WERI-Rb-1 (cell line): ENCODE measurements at regions not wholly inside any gene's neighbourhood (a gene's known extent, or its start where the extent isn't known, plus 50 kb on each side); places are given as distances from the start of the nearest gene placed in this dataset.

ENCODE experiments used
- DNase-seq: peaks from one replicate; pipeline ENCODE4 v3.0.0-alpha.2; 2020
- H3K27ac ChIP-seq: fragments of 250-450 bp; sonication (Bioruptor Pico); 2 replicates; pipeline ENCODE4 v1.5.1; 2020; ENCODE audit warnings: mild to moderate bottlenecking, moderate library complexity
- H3K27me3 ChIP-seq: fragments of 250-450 bp; sonication (Bioruptor Pico); 2 replicates; pipeline ENCODE4 v1.5.1; 2021; ENCODE audit warnings: mild to moderate bottlenecking, low read depth, moderate library complexity; ENCODE audit not compliant: insufficient read depth, severe bottlenecking
- H3K36me3 ChIP-seq: fragments of 250-450 bp; sonication (Bioruptor Pico); 2 replicates; pipeline ENCODE4 v1.5.1; 2020; ENCODE audit warnings: mild to moderate bottlenecking, moderate library complexity
- H3K4me3 ChIP-seq: 2 replicates; pipeline ENCODE4 v1.5.1; 2011; ENCODE audit warnings: low read depth, mild to moderate bottlenecking, control low read depth, low read length
- H3K9me3 ChIP-seq: fragments of 250-450 bp; sonication (Bioruptor Pico); 2 replicates; pipeline ENCODE4 v1.5.1; 2021; ENCODE audit warnings: mild to moderate bottlenecking, moderate library complexity; ENCODE audit not compliant: severe bottlenecking
- TF ChIP-seq, protein P1 (sequence below): IDR thresholded peaks from 2 replicates; pipeline ENCODE4 v1.5.1; 2011; ENCODE audit warnings: low read depth, mild to moderate bottlenecking, control low read depth, inconsistent platforms, low read length

DNA sequence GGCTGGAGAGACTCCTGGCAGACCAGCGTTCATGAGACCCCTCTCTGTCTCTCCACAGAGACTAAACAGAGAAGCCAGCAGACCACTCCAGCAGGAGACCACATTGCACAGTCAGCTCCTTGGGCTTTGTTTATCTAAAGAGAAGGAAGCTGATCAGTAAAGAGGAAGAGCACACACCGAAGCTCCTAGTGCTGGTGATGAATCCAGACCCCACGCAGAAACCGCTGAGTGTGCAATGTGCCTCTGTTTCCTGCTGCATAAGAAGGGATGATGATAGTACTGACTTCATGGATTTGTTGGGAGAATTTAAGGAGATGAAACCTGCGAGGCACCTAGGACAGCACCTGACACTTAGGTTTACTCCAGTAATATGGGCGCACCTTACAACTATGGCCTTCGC is 544.1 kb upstream of the ID2 start:
- Histone ChIP-seq H3K36me3 (no peaks in the 10 kb centered on the region), H3K27ac (no peak overlapping the region), H3K4me3 (no peak overlapping the region), H3K27me3 (no peaks in the 10 kb centered on the region), H3K9me3 (peaks cover 2% of the 10 kb centered on the region)
- no peak for DNase-seq
- TF ChIP-seq, protein P1, sequence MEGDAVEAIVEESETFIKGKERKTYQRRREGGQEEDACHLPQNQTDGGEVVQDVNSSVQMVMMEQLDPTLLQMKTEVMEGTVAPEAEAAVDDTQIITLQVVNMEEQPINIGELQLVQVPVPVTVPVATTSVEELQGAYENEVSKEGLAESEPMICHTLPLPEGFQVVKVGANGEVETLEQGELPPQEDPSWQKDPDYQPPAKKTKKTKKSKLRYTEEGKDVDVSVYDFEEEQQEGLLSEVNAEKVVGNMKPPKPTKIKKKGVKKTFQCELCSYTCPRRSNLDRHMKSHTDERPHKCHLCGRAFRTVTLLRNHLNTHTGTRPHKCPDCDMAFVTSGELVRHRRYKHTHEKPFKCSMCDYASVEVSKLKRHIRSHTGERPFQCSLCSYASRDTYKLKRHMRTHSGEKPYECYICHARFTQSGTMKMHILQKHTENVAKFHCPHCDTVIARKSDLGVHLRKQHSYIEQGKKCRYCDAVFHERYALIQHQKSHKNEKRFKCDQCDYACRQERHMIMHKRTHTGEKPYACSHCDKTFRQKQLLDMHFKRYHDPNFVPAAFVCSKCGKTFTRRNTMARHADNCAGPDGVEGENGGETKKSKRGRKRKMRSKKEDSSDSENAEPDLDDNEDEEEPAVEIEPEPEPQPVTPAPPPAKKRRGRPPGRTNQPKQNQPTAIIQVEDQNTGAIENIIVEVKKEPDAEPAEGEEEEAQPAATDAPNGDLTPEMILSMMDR = no peak

DNA sequence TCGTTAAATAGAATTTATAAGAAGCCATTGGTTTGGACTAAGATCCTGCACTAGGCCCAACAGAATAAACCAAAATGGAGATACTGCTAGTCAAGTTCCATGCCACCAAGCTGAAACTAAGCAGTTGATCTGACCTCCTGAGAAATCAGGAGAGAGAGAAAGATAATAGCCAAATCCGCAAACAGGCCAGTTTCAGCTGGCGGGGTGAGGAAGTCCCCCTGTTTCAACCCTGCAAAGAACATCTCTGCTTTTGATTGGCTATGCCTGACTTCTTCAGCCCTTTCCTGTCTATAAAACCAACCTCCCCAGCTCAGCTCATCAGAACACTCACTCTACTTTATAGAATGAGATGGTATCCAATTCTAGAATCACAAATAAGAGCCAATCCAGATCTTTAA is 543.3 kb upstream of the ID2 start:
- DNase-seq = no peak
- H3K27ac ChIP-seq = no peak overlapping the region
- H3K9me3 ChIP-seq = peaks cover 2% of the 10 kb centered on the region
- no peaks in the 10 kb centered on the region for H3K36me3 ChIP-seq
- H3K27me3 ChIP-seq = no peaks in the 10 kb centered on the region
- no peak overlapping the region for H3K4me3 ChIP-seq
- TF ChIP-seq, protein P1 = no peak

DNA sequence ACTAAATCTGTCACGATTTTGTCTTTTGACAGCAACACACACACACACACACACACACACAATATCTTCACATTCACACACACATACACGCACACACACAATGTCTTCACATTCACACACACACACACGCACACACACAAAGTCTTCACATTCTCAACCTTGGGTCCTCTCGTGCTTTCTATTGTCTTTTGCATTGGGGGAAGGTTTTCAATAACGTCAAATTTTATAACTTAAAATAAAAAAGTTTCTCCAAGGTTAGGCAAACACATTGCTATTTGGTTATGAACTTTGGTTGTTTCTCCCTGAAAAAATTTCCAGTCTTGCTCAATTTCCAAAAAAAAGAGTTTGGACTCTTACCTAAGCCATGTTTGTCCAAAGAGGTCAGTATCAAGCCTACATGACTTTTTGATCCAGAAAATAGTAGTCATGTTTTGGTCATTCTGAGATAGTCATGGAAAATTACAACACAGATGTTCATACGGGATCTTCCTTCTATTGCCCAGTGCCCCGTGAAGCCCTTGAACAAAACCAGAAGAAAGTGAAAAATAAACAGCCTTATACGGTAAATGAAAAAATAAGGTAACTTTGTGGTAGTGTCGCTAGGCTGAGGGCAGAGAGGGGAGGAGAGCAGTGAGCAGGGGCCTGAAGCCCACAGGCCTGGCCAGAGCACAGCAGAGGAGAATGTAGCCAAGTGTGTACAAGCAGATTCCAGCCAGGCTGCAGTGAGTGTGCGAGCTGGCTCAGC is 542.8 kb upstream of the ID2 start:
- H3K4me3 ChIP-seq = no peak overlapping the region
- no peaks in the 10 kb centered on the region for H3K36me3 ChIP-seq
- no peak for DNase-seq
- H3K27me3 ChIP-seq = no peaks in the 10 kb centered on the region
- TF ChIP-seq, protein P1 = no peak
- peaks cover 2% of the 10 kb centered on the region for H3K9me3 ChIP-seq
- H3K27ac ChIP-seq = no peak overlapping the region

GRCh38 chr2:8139668-8140200 is 542.1 kb upstream of the ID2 start:
- Histone ChIP-seq H3K36me3 (no peaks in the 10 kb centered on the region), H3K4me3 (no peak overlapping the region), H3K27me3 (no peaks in the 10 kb centered on the region), H3K27ac (no peak overlapping the region), H3K9me3 (peaks cover 2% of the 10 kb centered on the region)
- DNase-seq = no peak
- TF ChIP-seq, protein P1 = no peak

- Histone ChIP-seq H3K36me3 (no peaks in the 10 kb centered on the region), H3K27ac (no peak overlapping the region), H3K27me3 (no peaks in the 10 kb centered on the region), H3K9me3 (no peaks in the 10 kb centered on the region), H3K4me3 (no peak overlapping the region)
- no peak for DNase-seq
- TF ChIP-seq, protein P1 = no peak
Observed at GRCh38 chr2:8141079-8141707, 540.7 kb upstream of the ID2 start.
